ENCODE measurements at regions not wholly inside any gene's neighbourhood (a gene's known extent, or its start where the extent isn't known, plus 50 kb on each side); places are given as distances from the start of the nearest gene placed in this dataset.

- TF ChIP-seq POLR2AphosphoS5 (IDR thresholded peaks at IDR 0.05; ENCODE audit: borderline replicate concordance, low read depth, low read length) (no peak), EZH2 (IDR thresholded peaks at IDR 0.05) (no peak), FOXP2 (optimal IDR thresholded peaks at IDR 0.05; ENCODE audit: control extremely low read depth, extremely low read length, insufficient read depth) (no peak)
Measured at GRCh38 chr10:78129211-78129610, 95.5 kb downstream of the RPS24 start.

Measured in SK-N-MC (cell line).